ENCODE measurements at regions not wholly inside any gene's neighbourhood (a gene's known extent, or its start where the extent isn't known, plus 50 kb on each side); places are given as distances from the start of the nearest gene placed in this dataset.

DNA sequence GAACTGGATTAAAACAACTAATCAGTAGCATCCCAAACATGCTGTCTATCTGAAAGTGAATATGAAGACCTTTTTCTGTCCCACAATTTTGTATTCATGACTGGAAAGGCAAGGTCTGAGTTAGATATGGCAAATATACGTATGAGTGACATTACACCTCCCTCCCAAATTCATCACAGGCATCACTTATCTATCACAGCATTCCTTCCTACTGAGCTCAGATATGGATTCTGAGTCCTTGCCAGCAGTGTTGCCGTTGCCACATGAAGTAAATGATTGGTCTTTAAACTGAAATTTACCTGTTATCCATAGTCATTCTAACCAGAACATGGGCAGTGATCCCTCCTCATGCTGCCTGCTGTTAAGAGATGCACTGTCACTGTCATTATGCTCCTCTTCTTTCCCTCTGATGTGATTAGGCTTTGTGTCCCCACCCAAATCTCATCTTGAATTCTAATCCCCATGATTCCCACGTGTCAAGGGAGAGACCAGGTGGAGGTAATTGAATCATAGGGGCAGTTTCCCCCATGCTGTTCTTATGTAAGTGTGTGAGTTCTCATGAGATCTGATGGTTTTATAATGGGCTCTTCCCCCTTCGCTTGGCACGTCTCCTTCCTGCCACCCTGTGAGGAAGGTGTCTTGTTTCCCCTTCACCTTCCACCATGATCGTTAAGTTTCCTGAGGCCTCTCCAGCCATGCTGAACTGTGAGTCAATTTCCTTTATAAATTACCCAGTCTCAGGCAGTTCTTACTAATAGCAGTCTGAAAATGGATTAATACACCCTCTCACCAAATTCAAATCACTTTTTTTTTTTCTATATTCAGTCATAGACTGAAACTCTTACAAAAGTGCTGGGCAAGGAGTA, 288.4 kb downstream of the NUAK1 start:
- H3K4me3 ChIP-seq (replicated peaks in 1 of 3; ENCODE audit: low read depth in 2 of 3, low read length in 3 of 3) = no peak overlapping the region
- Mint-ChIP-seq H3K4me3 (no peak overlapping the region), H3K36me3 (no peaks in the 10 kb centered on the region), H3K27ac (no peak overlapping the region), H3K27me3 (ENCODE audit: low read depth in 3 of 3) (peaks cover 0 to 5% (median 4%) of the 10 kb centered on the region in 3 donors), H3K9me3 (peaks cover 0 to 11% (median 2%) of the 10 kb centered on the region in 7 donors), H3K4me1 (peaks cover 4% of the 10 kb centered on the region)
- H3K36me3 ChIP-seq (replicated peaks in 1 of 2; ENCODE audit: control insufficient read depth in 1 of 2, insufficient read depth in 2 of 2, low read length in 2 of 2) = no peaks in the 10 kb centered on the region
- no peak overlapping the region for H3K9ac ChIP-seq (ENCODE audit: insufficient read depth, low read length, poor library complexity, severe bottlenecking)
- H3K27ac ChIP-seq (ENCODE audit: low read depth in 1 of 2, low read length in 2 of 2) = no peak overlapping the region
- no peaks in the 10 kb centered on the region for H3K9me3 ChIP-seq (replicated peaks in 1 of 2; ENCODE audit: control insufficient read depth in 1 of 2, insufficient read depth in 1 of 2, low read length in 2 of 2)
- intact Hi-C loops (cut with micrococcal nuclease) = no loop called here
- no peaks in the 10 kb centered on the region for H3K27me3 ChIP-seq (ENCODE audit: control insufficient read depth in 2 of 2, insufficient read depth in 2 of 2, low read length in 2 of 2)
- no peak overlapping the region for H2AFZ ChIP-seq (ENCODE audit: insufficient read depth, low read depth, low read length, poor library complexity, severe bottlenecking)
- no peaks in the 10 kb centered on the region for H3K4me1 ChIP-seq (ENCODE audit: control insufficient read depth in 1 of 2, insufficient read depth in 2 of 2, low read length in 2 of 2)
- no peak for DNase-seq
- WGBS (ENCODE audit: insufficient coverage) = 0% methylated on average over 1 of the region's 6 CpGs
- no peak for TF ChIP-seq CTCF (IDR thresholded peaks at IDR 0.05)
- no peaks in the 10 kb centered on the region for H4K20me1 ChIP-seq (ENCODE audit: insufficient read depth, low read length)
- no peaks in the 10 kb centered on the region for H3K79me2 ChIP-seq (ENCODE audit: insufficient read depth, low read length)
- no peak overlapping the region for H3K4me2 ChIP-seq (replicated peaks; ENCODE audit: extremely low read depth, low read length, poor library complexity, severe bottlenecking)

DNA sequence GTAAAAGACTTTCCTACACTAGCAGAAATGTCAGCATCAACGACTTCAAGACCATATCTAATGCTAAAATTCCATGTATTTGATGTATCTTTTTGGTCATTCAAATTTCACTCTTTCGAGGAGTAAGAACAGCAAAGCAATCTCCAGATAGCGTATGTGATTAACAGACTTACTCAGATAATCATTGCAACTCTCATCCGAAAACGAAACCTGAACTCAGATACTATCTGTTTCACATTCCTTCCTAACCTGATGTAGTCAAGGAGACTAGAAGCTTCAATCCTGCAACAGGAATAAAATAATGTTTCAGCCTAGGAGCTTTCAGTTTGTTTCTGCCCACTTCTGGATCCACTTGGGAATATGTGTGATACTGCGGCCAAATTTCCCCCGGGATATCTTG, 286.3 kb downstream of the NUAK1 start:
- intact Hi-C loops (cut with micrococcal nuclease) = no loop called here
- Mint-ChIP-seq H3K9me3 (peaks cover 0 to 11% (median 4%) of the 10 kb centered on the region in 7 donors), H3K27ac (no peak overlapping the region), H3K27me3 (ENCODE audit: low read depth in 3 of 3) (peaks cover 0 to 5% (median 3%) of the 10 kb centered on the region in 3 donors), H3K4me1 (peaks cover 3% of the 10 kb centered on the region), H3K4me3 (no peak overlapping the region), H3K36me3 (no peaks in the 10 kb centered on the region)
- WGBS (ENCODE audit: insufficient coverage) = 100% methylated on average over 4 of the region's 7 CpGs
- DNase-seq = no peak
- Histone ChIP-seq H3K27ac (ENCODE audit: low read depth in 1 of 2, low read length in 2 of 2) (no peak overlapping the region), H2AFZ (ENCODE audit: insufficient read depth, low read depth, low read length, poor library complexity, severe bottlenecking) (no peak overlapping the region), H3K9ac (ENCODE audit: insufficient read depth, low read length, poor library complexity, severe bottlenecking) (no peak overlapping the region), H4K20me1 (ENCODE audit: insufficient read depth, low read length) (no peaks in the 10 kb centered on the region), H3K4me2 (replicated peaks; ENCODE audit: extremely low read depth, low read length, poor library complexity, severe bottlenecking) (no peak overlapping the region), H3K9me3 (replicated peaks in 1 of 2; ENCODE audit: control insufficient read depth in 1 of 2, insufficient read depth in 1 of 2, low read length in 2 of 2) (no peaks in the 10 kb centered on the region), H3K4me1 (ENCODE audit: control insufficient read depth in 1 of 2, insufficient read depth in 2 of 2, low read length in 2 of 2) (no peaks in the 10 kb centered on the region), H3K36me3 (replicated peaks in 1 of 2; ENCODE audit: control insufficient read depth in 1 of 2, insufficient read depth in 2 of 2, low read length in 2 of 2) (no peaks in the 10 kb centered on the region), H3K79me2 (ENCODE audit: insufficient read depth, low read length) (no peaks in the 10 kb centered on the region), H3K4me3 (replicated peaks in 1 of 3; ENCODE audit: low read depth in 2 of 3, low read length in 3 of 3) (no peak overlapping the region), H3K27me3 (ENCODE audit: control insufficient read depth in 2 of 2, insufficient read depth in 2 of 2, low read length in 2 of 2) (no peaks in the 10 kb centered on the region)
- no peak for TF ChIP-seq CTCF (IDR thresholded peaks at IDR 0.05)
